H9 (cell line): ENCODE measurements at regions not wholly inside any gene's neighbourhood (a gene's known extent, or its start where the extent isn't known, plus 50 kb on each side); places are given as distances from the start of the nearest gene placed in this dataset.

Source experiments
- DNase-seq: peaks from one replicate; pipeline ENCODE4 v3.0.0-alpha.2; 2017
- H2AFZ ChIP-seq: one replicate; pipeline ENCODE4 v1.6.1; 2013; ENCODE audit warnings: mild to moderate bottlenecking, low read length, control low read depth, moderate library complexity
- H2AK5ac ChIP-seq: 2 replicates; pipeline ENCODE4 v1.6.1; 2013; ENCODE audit warnings: low read length, control low read depth, mixed read lengths; ENCODE audit not compliant: insufficient read length
- H2BK120ac ChIP-seq: one replicate; pipeline ENCODE4 v1.6.1; 2013; ENCODE audit warnings: low read depth, mild to moderate bottlenecking, low read length, control low read depth, inconsistent platforms; ENCODE audit not compliant: poor library complexity, severe bottlenecking
- H2BK12ac ChIP-seq: 2 replicates; pipeline ENCODE4 v1.6.1; 2013; ENCODE audit warnings: low read length, control low read depth, mixed read lengths, low read depth; ENCODE audit not compliant: insufficient read length
- H2BK15ac ChIP-seq: 2 replicates; pipeline ENCODE4 v1.6.1; 2013; ENCODE audit warnings: low read depth, low read length, control low read depth
- H2BK20ac ChIP-seq: one replicate; pipeline ENCODE4 v1.6.1; 2013; ENCODE audit warnings: low read depth, mild to moderate bottlenecking, low read length, control low read depth, inconsistent platforms; ENCODE audit not compliant: poor library complexity, severe bottlenecking
- H2BK5ac ChIP-seq: 2 replicates; pipeline ENCODE4 v1.6.1; 2013; ENCODE audit warnings: low read length, control low read depth, mixed read lengths; ENCODE audit not compliant: insufficient read length
- H3K14ac ChIP-seq: 2 replicates; pipeline ENCODE4 v1.6.1; 2013; ENCODE audit warnings: low read length, control low read depth; ENCODE audit not compliant: insufficient read depth
- H3K18ac ChIP-seq: 2 replicates; pipeline ENCODE4 v1.6.1; 2013; ENCODE audit warnings: low read depth, mild to moderate bottlenecking, mixed read lengths, low read length, control low read depth; ENCODE audit not compliant: insufficient read length
- H3K23ac ChIP-seq: 2 replicates; pipeline ENCODE4 v1.6.1; 2013; ENCODE audit warnings: low read length, control low read depth, mixed read lengths, low read depth; ENCODE audit not compliant: insufficient read length
- H3K23me2 ChIP-seq: 2 replicates; pipeline ENCODE4 v1.6.1; 2013; ENCODE audit warnings: low read depth, mild to moderate bottlenecking, mixed read lengths, low read length, control low read depth; ENCODE audit not compliant: insufficient read length, poor library complexity, severe bottlenecking
- H3K27ac ChIP-seq: 2 replicates; pipeline ENCODE4 v1.5.1; 2013; ENCODE audit warnings: low read length, control low read depth, mixed read lengths, low read depth; ENCODE audit not compliant: insufficient read length
- H3K27me3 ChIP-seq: 2 replicates; pipeline ENCODE4 v1.6.1; 2013; ENCODE audit warnings: low read length, control low read depth, inconsistent platforms; ENCODE audit not compliant: insufficient read depth
- H3K4ac ChIP-seq: 2 replicates; pipeline ENCODE4 v1.6.1; 2013; ENCODE audit warnings: low read depth, mild to moderate bottlenecking, control low read depth, inconsistent platforms, low read length, moderate library complexity
- H3K4me1 ChIP-seq: 2 replicates; pipeline ENCODE4 v1.6.1; 2013; ENCODE audit warnings: low read length, control low read depth, inconsistent platforms; ENCODE audit not compliant: insufficient read depth
- H3K4me2 ChIP-seq: 2 replicates; pipeline ENCODE4 v1.6.1; 2013; ENCODE audit warnings: low read length, control low read depth, mixed read lengths; ENCODE audit not compliant: insufficient read length, insufficient read depth
- H3K56ac ChIP-seq: 2 replicates; pipeline ENCODE4 v1.6.1; 2013; ENCODE audit warnings: low read depth, mild to moderate bottlenecking, mixed read lengths, low read length, control low read depth; ENCODE audit not compliant: insufficient read length
- H3K79me1 ChIP-seq: 2 replicates; pipeline ENCODE4 v1.6.1; 2013; ENCODE audit warnings: low read depth, mild to moderate bottlenecking, moderate library complexity, low read length, control low read depth, inconsistent platforms; ENCODE audit not compliant: insufficient read depth, poor library complexity, severe bottlenecking
- H3K79me2 ChIP-seq: 2 replicates; pipeline ENCODE4 v1.6.1; 2013; ENCODE audit warnings: low read length, control low read depth, inconsistent platforms; ENCODE audit not compliant: insufficient read depth
- H3K9ac ChIP-seq: 2 replicates; pipeline ENCODE4 v1.6.1; 2013; ENCODE audit warnings: low read length, control low read depth, mixed read lengths; ENCODE audit not compliant: insufficient read length; ENCODE audit errors: extremely low read depth
- H3K9me3 ChIP-seq: one replicate; pipeline ENCODE4 v1.6.1; 2013; ENCODE audit warnings: low read depth, low read length, inconsistent platforms; ENCODE audit not compliant: control insufficient read depth
- H3T11ph ChIP-seq: one replicate; pipeline ENCODE4 v1.6.1; 2013; ENCODE audit warnings: mild to moderate bottlenecking, low read length, control low read depth, inconsistent platforms
- H4K20me1 ChIP-seq: one replicate; pipeline ENCODE4 v1.6.1; 2013; ENCODE audit not compliant: control insufficient read depth, insufficient read length, insufficient read depth
- H4K5ac ChIP-seq: 2 replicates; pipeline ENCODE4 v1.6.1; 2013; ENCODE audit warnings: low read depth, mild to moderate bottlenecking, mixed read lengths, low read length, control low read depth; ENCODE audit not compliant: insufficient read length
- H4K8ac ChIP-seq: replicated peaks from 2 replicates; pipeline ENCODE4 v1.6.1; 2013; ENCODE audit warnings: low read length, control low read depth, mixed read lengths, low read depth; ENCODE audit not compliant: insufficient read length
- H4K91ac ChIP-seq: 2 replicates; pipeline ENCODE4 v1.6.1; 2013; ENCODE audit warnings: low read depth, mild to moderate bottlenecking, moderate library complexity, mixed read lengths, low read length, control low read depth; ENCODE audit not compliant: insufficient read length
- H3K27ac Mint-ChIP-seq, 3 experiments: 2 replicates in 2 of 3; 3 replicates in 1 of 3; pipeline ENCODE4 v1.8.0; 2020 to 2021; ENCODE audit warnings: mixed read lengths in 3 of 3, mild to moderate bottlenecking in 1 of 3, moderate library complexity in 1 of 3
- H3K27me3 Mint-ChIP-seq: 2 replicates; pipeline ENCODE4 v1.8.0; 2021; ENCODE audit warnings: low read depth, mild to moderate bottlenecking, moderate library complexity, mixed read lengths
- H3K36me3 Mint-ChIP-seq, 3 experiments: 2 replicates in 2 of 3; 3 replicates in 1 of 3; pipeline ENCODE4 v1.8.0; 2020 to 2021; ENCODE audit warnings: low read depth in 3 of 3, mixed read lengths in 3 of 3; ENCODE audit not compliant: insufficient read depth in 1 of 3
- H3K4me1 Mint-ChIP-seq, 2 experiments: 2 replicates each; pipeline ENCODE4 v1.8.0; 2020; ENCODE audit warnings: mixed read lengths in 2 of 2
- H3K4me3 Mint-ChIP-seq, 2 experiments: 2 replicates in 1 of 2; 3 replicates in 1 of 2; pipeline ENCODE4 v1.8.0; 2020 to 2021; ENCODE audit warnings: mild to moderate bottlenecking in 2 of 2, mixed read lengths in 2 of 2, moderate library complexity in 1 of 2
- H3K9me3 Mint-ChIP-seq, 2 experiments: 2 replicates in 1 of 2; 3 replicates in 1 of 2; pipeline ENCODE4 v1.8.0; 2020; ENCODE audit warnings: mild to moderate bottlenecking in 2 of 2, mixed read lengths in 2 of 2, moderate library complexity in 1 of 2
- WGBS: extraction: QIAGEN DNeasy Blood & Tissue Kit; methylation state at CpG from one replicate; pipeline ENCODE4 v1.1.7; 2013; ENCODE audit warnings: missing lambda C conversion rate, low lambda C conversion rate, mixed read lengths; ENCODE audit not compliant: insufficient read length; ENCODE audit errors: extremely low coverage; 5-methylcytosine and 5-hydroxymethylcytosine counted together
- TF ChIP-seq, protein P1 (sequence below): fragments of 200-600 bp; sonication (generic); conservative IDR thresholded peaks from 3 replicates; pipeline ENCODE4 v1.8.0; 2021; ENCODE audit warnings: antibody characterized with exemption, mild to moderate bottlenecking

DNA sequence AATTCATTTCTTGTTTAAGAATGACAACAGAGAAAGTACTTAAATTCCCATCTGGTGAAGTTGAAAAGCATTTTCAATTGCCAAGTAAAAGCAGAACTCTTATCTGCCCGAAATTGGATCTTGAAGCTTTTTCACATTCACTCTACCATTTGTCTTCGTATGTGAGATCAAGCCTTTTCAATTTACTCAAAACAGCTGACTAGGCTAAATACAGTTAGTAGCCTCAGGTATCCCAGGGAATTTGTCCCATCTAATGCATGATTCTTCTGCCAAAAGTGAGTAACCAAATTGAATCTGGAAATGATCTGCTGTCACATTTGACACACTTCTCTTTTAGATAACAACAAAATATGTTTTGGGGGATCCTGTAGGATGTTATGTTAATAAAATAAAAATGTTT, 596.8 kb upstream of the HS3ST5 start:
- Histone ChIP-seq H4K5ac (no peak overlapping the region), H3K27me3 (no peaks in the 10 kb centered on the region), H3K18ac (no peak overlapping the region), H2BK15ac (no peak overlapping the region), H4K20me1 (no peaks in the 10 kb centered on the region), H2BK20ac (no peak overlapping the region), H3K79me1 (no peaks in the 10 kb centered on the region), H2AFZ (no peak overlapping the region), H3K56ac (no peak overlapping the region), H3K9me3 (no peaks in the 10 kb centered on the region), H3K9ac (no peak overlapping the region), H4K91ac (no peak overlapping the region), H3K4me2 (no peak overlapping the region), H3K4me1 (peaks cover 2% of the 10 kb centered on the region; the same call in 1 of the 2 replicates), H3K79me2 (no peaks in the 10 kb centered on the region), H3K23ac (no peak overlapping the region), H2BK5ac (no peak overlapping the region), H4K8ac (no peak overlapping the region), H3K23me2 (no peaks in the 10 kb centered on the region), H3K14ac (no peak overlapping the region), H3T11ph (no peak overlapping the region), H2BK12ac (no peak overlapping the region), H2BK120ac (no peak overlapping the region), H3K4ac (no peak overlapping the region), H3K27ac (no peak overlapping the region), H2AK5ac (no peak overlapping the region)
- 0 out of 5 replicates have a peak, but pooled peaks cover 0 to 2% of the 10 kb centered on the region in 2 experiments for H3K9me3 Mint-ChIP-seq
- H3K4me3 Mint-ChIP-seq: no peak overlapping the region
- no peak overlapping the region for H3K27ac Mint-ChIP-seq
- peaks cover 0 to 3% (median 2%) of the 10 kb centered on the region in 3 experiments; a peak in 1 of 7 replicates for H3K36me3 Mint-ChIP-seq
- no peaks in the 10 kb centered on the region for H3K27me3 Mint-ChIP-seq
- TF ChIP-seq, protein P1, sequence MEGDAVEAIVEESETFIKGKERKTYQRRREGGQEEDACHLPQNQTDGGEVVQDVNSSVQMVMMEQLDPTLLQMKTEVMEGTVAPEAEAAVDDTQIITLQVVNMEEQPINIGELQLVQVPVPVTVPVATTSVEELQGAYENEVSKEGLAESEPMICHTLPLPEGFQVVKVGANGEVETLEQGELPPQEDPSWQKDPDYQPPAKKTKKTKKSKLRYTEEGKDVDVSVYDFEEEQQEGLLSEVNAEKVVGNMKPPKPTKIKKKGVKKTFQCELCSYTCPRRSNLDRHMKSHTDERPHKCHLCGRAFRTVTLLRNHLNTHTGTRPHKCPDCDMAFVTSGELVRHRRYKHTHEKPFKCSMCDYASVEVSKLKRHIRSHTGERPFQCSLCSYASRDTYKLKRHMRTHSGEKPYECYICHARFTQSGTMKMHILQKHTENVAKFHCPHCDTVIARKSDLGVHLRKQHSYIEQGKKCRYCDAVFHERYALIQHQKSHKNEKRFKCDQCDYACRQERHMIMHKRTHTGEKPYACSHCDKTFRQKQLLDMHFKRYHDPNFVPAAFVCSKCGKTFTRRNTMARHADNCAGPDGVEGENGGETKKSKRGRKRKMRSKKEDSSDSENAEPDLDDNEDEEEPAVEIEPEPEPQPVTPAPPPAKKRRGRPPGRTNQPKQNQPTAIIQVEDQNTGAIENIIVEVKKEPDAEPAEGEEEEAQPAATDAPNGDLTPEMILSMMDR: no peak
- peaks cover 21 to 26% of the 10 kb centered on the region in 2 experiments for H3K4me1 Mint-ChIP-seq
- DNase-seq: no peak
- no CpG with 5 or more reads among the region's 2 CpGs for WGBS
